Liver (tissue), 8 donors: ENCODE measurements at regions not wholly inside any gene's neighbourhood (a gene's known extent, or its start where the extent isn't known, plus 50 kb on each side); places are given as distances from the start of the nearest gene placed in this dataset.

ENCODE experiments used
- DNase-seq: peaks from one replicate; pipeline ENCODE4 v3.0.0-alpha.2; 2017; ENCODE audit warnings: low spot score
- H3K27ac ChIP-seq, 2 donors: one replicate each; pipeline ENCODE4 v1.7.0; 2013; ENCODE audit warnings: inconsistent platforms in 2 of 2, low read length in 2 of 2, control low read depth in 1 of 2, low read depth in 1 of 2, mild to moderate bottlenecking in 1 of 2
- H3K27me3 ChIP-seq, 4 donors: one replicate each; pipeline versions ENCODE4 v1.6.1 to v1.7.0; 2013; ENCODE audit warnings: low read length in 3 of 4, inconsistent platforms in 1 of 4, mild to moderate bottlenecking in 1 of 4, moderate library complexity in 1 of 4; ENCODE audit not compliant: control insufficient read depth in 4 of 4, insufficient read depth in 4 of 4
- H3K36me3 ChIP-seq, 4 donors: one replicate each; pipeline versions ENCODE4 v1.6.1 to v1.7.0; 2013; ENCODE audit warnings: low read length in 3 of 4, mild to moderate bottlenecking in 3 of 4, low read depth in 1 of 4, moderate library complexity in 1 of 4; ENCODE audit not compliant: control insufficient read depth in 4 of 4, insufficient read depth in 3 of 4
- H3K4me1 ChIP-seq, 4 donors: one replicate each; pipeline versions ENCODE4 v1.6.1 to v1.7.0; 2013; ENCODE audit warnings: low read length in 3 of 4, mild to moderate bottlenecking in 3 of 4, moderate library complexity in 1 of 4; ENCODE audit not compliant: control insufficient read depth in 4 of 4, insufficient read depth in 4 of 4
- H3K4me3 ChIP-seq, 3 donors: one replicate each; pipeline versions ENCODE4 v1.6.1 to v1.7.0; 2013; ENCODE audit warnings: low read length in 3 of 3, control low read depth in 1 of 3, low read depth in 1 of 3, mild to moderate bottlenecking in 1 of 3
- H3K9ac ChIP-seq, 2 donors: one replicate each; pipeline ENCODE4 v1.7.0; 2013; ENCODE audit warnings: low read length in 2 of 2, mild to moderate bottlenecking in 2 of 2, moderate library complexity in 2 of 2, control low read depth in 1 of 2, low read depth in 1 of 2
- H3K9me3 ChIP-seq, 4 donors: one replicate each; pipeline versions ENCODE4 v1.6.1 to v1.7.0; 2013; ENCODE audit warnings: low read length in 3 of 4; ENCODE audit not compliant: control insufficient read depth in 4 of 4
- EGR1 ChIP-seq, 2 donors: IDR thresholded peaks; 2 replicates each; pipeline ENCODE4 v1.6.1; 2016 to 2018; ENCODE audit warnings: antibody characterized with exemption in 2 of 2, low read depth in 2 of 2
- FOXA1 ChIP-seq: IDR thresholded peaks from 2 replicates; pipeline ENCODE4 v1.6.1; 2016; ENCODE audit warnings: antibody characterized with exemption
- FOXA2 ChIP-seq: IDR thresholded peaks from 2 replicates; pipeline ENCODE4 v1.6.1; 2016; ENCODE audit warnings: antibody characterized with exemption
- GABPA ChIP-seq, 2 donors: IDR thresholded peaks in 1 of 2; conservative IDR thresholded peaks in 1 of 2; 2 replicates each; pipeline ENCODE4 v1.6.1; 2016; ENCODE audit warnings: antibody characterized with exemption in 2 of 2, mild to moderate bottlenecking in 1 of 2, moderate library complexity in 1 of 2
- HNF4A ChIP-seq, 2 donors: conservative IDR thresholded peaks; 2 replicates each; pipeline ENCODE4 v1.6.1; 2016; ENCODE audit warnings: antibody characterized with exemption in 2 of 2, mild to moderate bottlenecking in 2 of 2
- HNF4G ChIP-seq: IDR thresholded peaks from 2 replicates; pipeline ENCODE4 v1.6.1; 2016; ENCODE audit warnings: antibody characterized with exemption
- JUND ChIP-seq, 2 donors: IDR thresholded peaks; 2 replicates each; pipeline ENCODE4 v1.6.1; 2016; ENCODE audit warnings: antibody characterized with exemption in 2 of 2
- NR2F2 ChIP-seq: IDR thresholded peaks from 2 replicates; pipeline ENCODE4 v1.6.1; 2016; ENCODE audit warnings: antibody characterized with exemption
- RAD21 ChIP-seq, 2 donors: IDR thresholded peaks; 2 replicates each; pipeline ENCODE4 v1.6.1; 2016; ENCODE audit warnings: antibody characterized with exemption in 2 of 2, mild to moderate bottlenecking in 2 of 2
- REST ChIP-seq: IDR thresholded peaks from 2 replicates; pipeline ENCODE4 v1.6.1; 2016; ENCODE audit warnings: antibody characterized with exemption, mild to moderate bottlenecking
- RXRA ChIP-seq, 2 donors: IDR thresholded peaks; 2 replicates each; pipeline ENCODE4 v1.6.1; 2017 to 2018; ENCODE audit warnings: antibody characterized with exemption in 2 of 2, mild to moderate bottlenecking in 1 of 2
- SP1 ChIP-seq: IDR thresholded peaks from 2 replicates; pipeline ENCODE4 v1.6.1; 2018; ENCODE audit warnings: antibody characterized with exemption, mild to moderate bottlenecking
- TAF1 ChIP-seq: conservative IDR thresholded peaks from 2 replicates; pipeline ENCODE4 v1.6.1; 2016; ENCODE audit warnings: antibody characterized with exemption, mild to moderate bottlenecking
- YY1 ChIP-seq: IDR thresholded peaks from 2 replicates; pipeline ENCODE4 v1.6.1; 2016; ENCODE audit warnings: antibody characterized with exemption, mild to moderate bottlenecking
- ZBTB33 ChIP-seq: IDR thresholded peaks from 2 replicates; pipeline ENCODE4 v1.6.1; 2016; ENCODE audit warnings: antibody characterized with exemption
- WGBS: extraction: QIAGEN DNeasy Blood & Tissue Kit; methylation state at CpG from one replicate; pipeline ENCODE4 v1.1.7; 2013; 5-methylcytosine and 5-hydroxymethylcytosine counted together
- TF ChIP-seq, protein P1 (sequence below): fragments of 150-350 bp; IDR thresholded peaks from 2 replicates; pipeline ENCODE4 v1.5.1; 2017; ENCODE audit warnings: improper control_type of control experiment, low read depth, low read length; ENCODE audit not compliant: missing input control
- TF ChIP-seq, protein P2 (sequence below): IDR thresholded peaks from 2 replicates; pipeline ENCODE4 v1.6.1; 2016; ENCODE audit warnings: antibody characterized with exemption
- TF ChIP-seq, protein P3 (sequence below): IDR thresholded peaks from 2 replicates; pipeline ENCODE4 v1.6.1; 2016; ENCODE audit warnings: antibody characterized with exemption
- donor health status: healthy.
- donor health status: healthy.
- donor health status: healthy.
- donor health status: healthy.
- donor health status: healthy.

GRCh38 chr6:50945789-50946188 is 127.1 kb downstream of the TFAP2B start:
- H3K36me3 ChIP-seq, result no peaks in the 10 kb centered on the region
- no peak overlapping the region for H3K4me3 ChIP-seq
- H3K27me3 ChIP-seq, result no peaks in the 10 kb centered on the region
- 91% methylated on average over 2 of the region's 2 CpGs for WGBS
- TF ChIP-seq TAF1 (no peak), FOXA1 (no peak), REST (no peak), ZBTB33 (no peak), EGR1 (IDR thresholded peaks at IDR 0.05; ENCODE audit: low read depth in 2 of 2) (no peak), YY1 (no peak), RAD21 (IDR thresholded peaks at IDR 0.05) (no peak), JUND (IDR thresholded peaks at IDR 0.05) (no peak), RXRA (IDR thresholded peaks at IDR 0.05) (no peak), HNF4G (no peak), NR2F2 (no peak), GABPA (IDR thresholded peaks at IDR 0.05 in 1 of 2, conservative IDR thresholded peaks at IDR 0.05 in 1 of 2) (no peak), HNF4A (conservative IDR thresholded peaks at IDR 0.05) (no peak), FOXA2 (no peak), SP1 (no peak)
- TF ChIP-seq, protein P1, sequence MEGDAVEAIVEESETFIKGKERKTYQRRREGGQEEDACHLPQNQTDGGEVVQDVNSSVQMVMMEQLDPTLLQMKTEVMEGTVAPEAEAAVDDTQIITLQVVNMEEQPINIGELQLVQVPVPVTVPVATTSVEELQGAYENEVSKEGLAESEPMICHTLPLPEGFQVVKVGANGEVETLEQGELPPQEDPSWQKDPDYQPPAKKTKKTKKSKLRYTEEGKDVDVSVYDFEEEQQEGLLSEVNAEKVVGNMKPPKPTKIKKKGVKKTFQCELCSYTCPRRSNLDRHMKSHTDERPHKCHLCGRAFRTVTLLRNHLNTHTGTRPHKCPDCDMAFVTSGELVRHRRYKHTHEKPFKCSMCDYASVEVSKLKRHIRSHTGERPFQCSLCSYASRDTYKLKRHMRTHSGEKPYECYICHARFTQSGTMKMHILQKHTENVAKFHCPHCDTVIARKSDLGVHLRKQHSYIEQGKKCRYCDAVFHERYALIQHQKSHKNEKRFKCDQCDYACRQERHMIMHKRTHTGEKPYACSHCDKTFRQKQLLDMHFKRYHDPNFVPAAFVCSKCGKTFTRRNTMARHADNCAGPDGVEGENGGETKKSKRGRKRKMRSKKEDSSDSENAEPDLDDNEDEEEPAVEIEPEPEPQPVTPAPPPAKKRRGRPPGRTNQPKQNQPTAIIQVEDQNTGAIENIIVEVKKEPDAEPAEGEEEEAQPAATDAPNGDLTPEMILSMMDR, result no peak
- TF ChIP-seq, protein P2, sequence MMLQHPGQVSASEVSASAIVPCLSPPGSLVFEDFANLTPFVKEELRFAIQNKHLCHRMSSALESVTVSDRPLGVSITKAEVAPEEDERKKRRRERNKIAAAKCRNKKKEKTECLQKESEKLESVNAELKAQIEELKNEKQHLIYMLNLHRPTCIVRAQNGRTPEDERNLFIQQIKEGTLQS, result no peak
- TF ChIP-seq, protein P3, sequence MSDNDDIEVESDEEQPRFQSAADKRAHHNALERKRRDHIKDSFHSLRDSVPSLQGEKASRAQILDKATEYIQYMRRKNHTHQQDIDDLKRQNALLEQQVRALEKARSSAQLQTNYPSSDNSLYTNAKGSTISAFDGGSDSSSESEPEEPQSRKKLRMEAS, result no peak
- no peak for DNase-seq
- no peak overlapping the region for H3K27ac ChIP-seq
- H3K9ac ChIP-seq, result no peak overlapping the region
- no peaks in the 10 kb centered on the region for H3K9me3 ChIP-seq
- H3K4me1 ChIP-seq, result no peaks in the 10 kb centered on the region
